GM12801 (cell line): ENCODE measurements at regions not wholly inside any gene's neighbourhood (a gene's known extent, or its start where the extent isn't known, plus 50 kb on each side); places are given as distances from the start of the nearest gene placed in this dataset.

Experiments
- CTCF ChIP-seq: IDR thresholded peaks from one replicate; pipeline ENCODE4 v1.5.1; 2011; ENCODE audit warnings: control low read depth; ENCODE audit not compliant: insufficient read length; ENCODE audit errors: extremely low read depth

DNA sequence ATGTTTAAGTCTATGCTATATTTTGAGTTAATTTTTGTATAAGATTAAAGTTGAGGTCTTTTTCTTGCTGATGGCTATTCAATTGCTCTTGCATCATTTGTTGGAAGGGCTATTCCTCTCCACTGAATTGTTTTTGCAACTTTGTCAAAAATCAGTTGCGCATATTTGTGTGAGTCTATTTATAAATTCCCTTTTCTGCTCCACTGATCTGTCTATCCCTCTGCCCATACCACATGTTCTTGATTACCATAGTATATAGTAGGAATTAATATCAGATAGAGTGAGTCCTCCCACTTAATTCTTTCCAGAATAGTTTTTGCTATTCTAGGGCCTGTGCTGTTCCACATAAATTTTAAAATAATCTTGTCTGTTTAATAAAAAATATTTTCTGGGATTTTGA lies 152.4 kb upstream of the ADCY1 start:
- no peak for TF ChIP-seq CTCF

GRCh38 chr7:45430397-45430796 lies 143.8 kb upstream of the ADCY1 start:
- TF ChIP-seq CTCF, result no peak

- TF ChIP-seq CTCF, result no peak
These were observed 139.9 kb upstream of the ADCY1 start for GRCh38 chr7:45434167-45434784.

DNA sequence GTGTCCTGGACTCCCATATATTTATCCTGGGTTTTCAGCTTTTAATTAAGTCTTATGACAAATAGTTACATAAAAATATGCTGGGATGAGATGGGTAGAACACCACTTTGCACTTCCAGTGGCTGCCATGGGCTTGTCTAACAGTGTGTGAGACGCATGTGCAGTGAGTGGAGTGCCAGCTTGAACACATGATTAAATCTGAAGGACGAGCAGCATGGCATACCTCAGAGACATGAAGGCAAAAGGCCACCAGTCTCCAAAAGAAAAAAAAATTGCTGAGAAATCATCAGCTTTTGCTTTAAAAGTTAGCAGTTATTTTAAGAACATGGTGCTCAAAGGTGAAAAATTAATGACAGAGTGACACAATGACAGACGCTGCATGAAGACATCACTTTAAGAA lies 139.0 kb upstream of the ADCY1 start:
- no peak for TF ChIP-seq CTCF

- TF ChIP-seq CTCF, result no peak
These were observed 138.3 kb upstream of the ADCY1 start for GRCh38 chr7:45435846-45436245.

GRCh38 chr7:45443263-45443662 lies 130.9 kb upstream of the ADCY1 start:
- TF ChIP-seq CTCF, result no peak

DNA sequence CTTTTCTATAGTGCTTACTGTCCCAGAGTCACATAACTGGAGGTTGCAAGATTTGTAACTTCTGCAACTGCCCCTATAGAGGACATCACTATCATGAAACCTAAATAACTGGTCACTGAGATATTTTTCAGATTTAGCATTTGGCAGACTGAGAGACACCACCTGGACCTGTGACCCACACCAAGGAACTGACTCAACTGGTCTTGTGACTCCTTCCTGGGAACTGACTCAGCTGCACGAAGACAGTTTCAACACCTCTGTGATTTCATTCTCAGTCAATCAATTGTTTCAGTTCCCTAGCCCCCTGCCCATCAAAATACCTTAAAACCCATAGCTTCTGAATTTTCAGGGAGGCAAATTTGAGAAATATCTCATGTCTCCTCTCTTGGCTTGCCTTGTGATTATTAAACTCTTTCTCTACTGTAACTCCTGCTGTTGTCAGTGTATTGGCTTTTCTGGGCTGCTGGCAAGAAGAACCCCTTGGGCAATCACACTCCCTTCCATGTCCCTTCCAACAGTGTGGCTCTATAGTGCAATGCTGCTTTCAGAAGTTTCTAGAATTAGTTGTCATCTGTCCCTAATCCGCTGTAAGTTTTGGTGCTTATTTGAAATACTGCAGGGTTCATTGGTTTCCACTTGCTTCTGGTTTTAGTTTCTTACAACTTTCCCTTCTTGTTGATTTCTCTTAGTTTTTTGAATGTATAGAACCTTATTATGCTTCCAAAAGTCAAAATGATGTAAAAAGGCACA lies 127.8 kb upstream of the ADCY1 start:
- TF ChIP-seq CTCF, result no peak
